ENCODE measurements at regions not wholly inside any gene's neighbourhood (a gene's known extent, or its start where the extent isn't known, plus 50 kb on each side); places are given as distances from the start of the nearest gene placed in this dataset.
A peak's percentile ranks its signal among the peaks of the same experiment; 100 is the strongest.

DNA sequence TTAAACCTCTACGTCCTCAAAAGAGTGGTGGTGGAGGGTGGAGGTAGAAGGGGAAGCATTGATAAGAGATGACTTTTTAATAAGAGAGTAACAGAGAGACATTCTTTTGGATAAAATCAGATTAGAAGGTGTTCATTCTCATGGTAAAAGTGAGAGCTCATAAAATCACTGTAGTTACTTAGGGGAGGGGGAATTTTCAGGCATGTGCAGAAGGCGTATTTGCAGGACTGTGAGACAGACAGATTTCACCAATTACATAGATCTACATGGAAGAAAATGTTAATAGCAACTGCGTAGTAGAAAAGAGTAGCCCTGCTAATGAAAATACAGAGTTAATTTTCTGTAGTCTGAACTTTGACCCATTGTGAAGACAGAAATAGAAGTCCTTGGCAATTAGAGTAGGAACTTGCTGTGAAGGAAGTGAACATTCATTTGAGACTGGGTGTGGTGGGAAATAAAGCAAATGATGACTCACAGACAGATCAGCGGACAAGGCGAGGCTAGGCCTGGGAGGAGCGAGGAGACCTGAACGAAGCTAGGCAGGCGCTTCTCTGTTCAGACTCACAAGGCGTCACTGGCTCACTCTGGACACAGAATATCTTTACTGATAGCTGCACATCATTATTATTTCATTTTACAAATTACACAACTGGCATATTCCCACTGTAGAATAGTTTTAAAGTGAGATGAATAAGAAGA lies 57.2 kb upstream of the FAM9C start (continued):
- TF ChIP-seq, protein P1, sequence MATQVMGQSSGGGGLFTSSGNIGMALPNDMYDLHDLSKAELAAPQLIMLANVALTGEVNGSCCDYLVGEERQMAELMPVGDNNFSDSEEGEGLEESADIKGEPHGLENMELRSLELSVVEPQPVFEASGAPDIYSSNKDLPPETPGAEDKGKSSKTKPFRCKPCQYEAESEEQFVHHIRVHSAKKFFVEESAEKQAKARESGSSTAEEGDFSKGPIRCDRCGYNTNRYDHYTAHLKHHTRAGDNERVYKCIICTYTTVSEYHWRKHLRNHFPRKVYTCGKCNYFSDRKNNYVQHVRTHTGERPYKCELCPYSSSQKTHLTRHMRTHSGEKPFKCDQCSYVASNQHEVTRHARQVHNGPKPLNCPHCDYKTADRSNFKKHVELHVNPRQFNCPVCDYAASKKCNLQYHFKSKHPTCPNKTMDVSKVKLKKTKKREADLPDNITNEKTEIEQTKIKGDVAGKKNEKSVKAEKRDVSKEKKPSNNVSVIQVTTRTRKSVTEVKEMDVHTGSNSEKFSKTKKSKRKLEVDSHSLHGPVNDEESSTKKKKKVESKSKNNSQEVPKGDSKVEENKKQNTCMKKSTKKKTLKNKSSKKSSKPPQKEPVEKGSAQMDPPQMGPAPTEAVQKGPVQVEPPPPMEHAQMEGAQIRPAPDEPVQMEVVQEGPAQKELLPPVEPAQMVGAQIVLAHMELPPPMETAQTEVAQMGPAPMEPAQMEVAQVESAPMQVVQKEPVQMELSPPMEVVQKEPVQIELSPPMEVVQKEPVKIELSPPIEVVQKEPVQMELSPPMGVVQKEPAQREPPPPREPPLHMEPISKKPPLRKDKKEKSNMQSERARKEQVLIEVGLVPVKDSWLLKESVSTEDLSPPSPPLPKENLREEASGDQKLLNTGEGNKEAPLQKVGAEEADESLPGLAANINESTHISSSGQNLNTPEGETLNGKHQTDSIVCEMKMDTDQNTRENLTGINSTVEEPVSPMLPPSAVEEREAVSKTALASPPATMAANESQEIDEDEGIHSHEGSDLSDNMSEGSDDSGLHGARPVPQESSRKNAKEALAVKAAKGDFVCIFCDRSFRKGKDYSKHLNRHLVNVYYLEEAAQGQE (IDR thresholded peaks at IDR 0.05) = no peak
- TF ChIP-seq SMC3 (IDR thresholded peaks at IDR 0.05) (peak; percentile 51; the same call in 1 of the 3 replicates), SREBF2 (IDR thresholded peaks at IDR 0.05) (no peak), NPAS2 (CRISPR knock-in tag; IDR thresholded peaks at IDR 0.05; ENCODE audit: borderline replicate concordance) (no peak), FOXS1 (CRISPR knock-in tag; IDR thresholded peaks at IDR 0.05) (no peak), ESRRA (IDR thresholded peaks at IDR 0.05; ENCODE audit: borderline replicate concordance, low read length) (no peak), RFX5 (IDR thresholded peaks at IDR 0.05) (no peak), NR3C1 (IDR thresholded peaks at IDR 0.05) (no peak), NFE2L2 (conservative IDR thresholded peaks at IDR 0.05; ENCODE audit: low read length) (no peak), CBX8 (IDR thresholded peaks at IDR 0.05) (no peak), HOXB5 (CRISPR knock-in tag; IDR thresholded peaks at IDR 0.05) (no peak), RAD21 (conservative IDR thresholded peaks at IDR 0.05 in 1 of 2, IDR thresholded peaks at IDR 0.05 in 1 of 2) (peak; percentile 17 to 47; a peak in 2 of 5 replicates), HDAC2 (IDR thresholded peaks at IDR 0.05) (no peak), EP300 (IDR thresholded peaks at IDR 0.05) (peak; percentile 29 to 60; a peak in 1 of 5 replicates), HEYL (CRISPR knock-in tag; IDR thresholded peaks at IDR 0.05) (no peak), POLR2AphosphoS2 (conservative IDR thresholded peaks at IDR 0.05; ENCODE audit: low read length) (no peak), ZFP36 (IDR thresholded peaks at IDR 0.05; ENCODE audit: borderline replicate concordance, partially characterized antibody) (no peak), PHF8 (IDR thresholded peaks at IDR 0.05; ENCODE audit: borderline replicate concordance, low read depth) (no peak), KDM1A (IDR thresholded peaks at IDR 0.05; ENCODE audit: low read depth) (no peak), EHMT2 (IDR thresholded peaks at IDR 0.05; ENCODE audit: low read depth) (no peak), ZSCAN20 (CRISPR knock-in tag; IDR thresholded peaks at IDR 0.05) (no peak)
- TF ChIP-seq, protein P2, sequence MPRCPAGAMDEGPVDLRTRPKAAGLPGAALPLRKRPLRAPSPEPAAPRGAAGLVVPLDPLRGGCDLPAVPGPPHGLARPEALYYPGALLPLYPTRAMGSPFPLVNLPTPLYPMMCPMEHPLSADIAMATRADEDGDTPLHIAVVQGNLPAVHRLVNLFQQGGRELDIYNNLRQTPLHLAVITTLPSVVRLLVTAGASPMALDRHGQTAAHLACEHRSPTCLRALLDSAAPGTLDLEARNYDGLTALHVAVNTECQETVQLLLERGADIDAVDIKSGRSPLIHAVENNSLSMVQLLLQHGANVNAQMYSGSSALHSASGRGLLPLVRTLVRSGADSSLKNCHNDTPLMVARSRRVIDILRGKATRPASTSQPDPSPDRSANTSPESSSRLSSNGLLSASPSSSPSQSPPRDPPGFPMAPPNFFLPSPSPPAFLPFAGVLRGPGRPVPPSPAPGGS (IDR thresholded peaks at IDR 0.05) = 0 out of 3 replicates have a peak, but pooled peaks have one; percentile 52
- TF ChIP-seq, protein P3, sequence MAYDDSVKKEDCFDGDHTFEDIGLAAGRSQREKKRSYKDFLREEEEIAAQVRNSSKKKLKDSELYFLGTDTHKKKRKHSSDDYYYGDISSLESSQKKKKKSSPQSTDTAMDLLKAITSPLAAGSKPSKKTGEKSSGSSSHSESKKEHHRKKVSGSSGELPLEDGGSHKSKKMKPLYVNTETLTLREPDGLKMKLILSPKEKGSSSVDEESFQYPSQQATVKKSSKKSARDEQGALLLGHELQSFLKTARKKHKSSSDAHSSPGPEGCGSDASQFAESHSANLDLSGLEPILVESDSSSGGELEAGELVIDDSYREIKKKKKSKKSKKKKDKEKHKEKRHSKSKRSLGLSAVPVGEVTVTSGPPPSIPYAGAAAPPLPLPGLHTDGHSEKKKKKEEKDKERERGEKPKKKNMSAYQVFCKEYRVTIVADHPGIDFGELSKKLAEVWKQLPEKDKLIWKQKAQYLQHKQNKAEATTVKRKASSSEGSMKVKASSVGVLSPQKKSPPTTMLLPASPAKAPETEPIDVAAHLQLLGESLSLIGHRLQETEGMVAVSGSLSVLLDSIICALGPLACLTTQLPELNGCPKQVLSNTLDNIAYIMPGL (CRISPR knock-in tag; IDR thresholded peaks at IDR 0.05; ENCODE audit: borderline replicate concordance) = no peak
- TF ChIP-seq, protein P4, sequence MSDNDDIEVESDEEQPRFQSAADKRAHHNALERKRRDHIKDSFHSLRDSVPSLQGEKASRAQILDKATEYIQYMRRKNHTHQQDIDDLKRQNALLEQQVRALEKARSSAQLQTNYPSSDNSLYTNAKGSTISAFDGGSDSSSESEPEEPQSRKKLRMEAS (IDR thresholded peaks at IDR 0.05) = peak; percentile 78
